Lung (tissue), 11 donors: ENCODE measurements at regions not wholly inside any gene's neighbourhood (a gene's known extent, or its start where the extent isn't known, plus 50 kb on each side); places are given as distances from the start of the nearest gene placed in this dataset.

Experiments
- ATAC-seq: fragments of 200-7000 bp; cut with Tn5 transposase; one replicate; pipeline ENCODE4 v1.9.1; 2020; ENCODE audit warnings: moderate number of reproducible peaks; ENCODE audit not compliant: insufficient read depth, low FRiP score
- DNase-seq, 3 donors: peaks; one replicate each; pipeline ENCODE4 v3.0.0-alpha.2; 2013 to 2017
- H3K27ac ChIP-seq, 2 donors: one replicate each; pipeline ENCODE4 v1.5.1; 2013; ENCODE audit warnings: mild to moderate bottlenecking in 2 of 2, moderate library complexity in 2 of 2, control low read depth in 1 of 2, inconsistent platforms in 1 of 2, low read depth in 1 of 2, low read length in 1 of 2
- H3K27me3 ChIP-seq, 3 donors: one replicate each; pipeline ENCODE4 v1.5.1; 2013; ENCODE audit warnings: low read length in 2 of 3; ENCODE audit not compliant: control insufficient read depth in 3 of 3, insufficient read depth in 3 of 3
- H3K36me3 ChIP-seq, 4 donors: one replicate each; pipeline ENCODE4 v1.5.1; 2013; ENCODE audit warnings: low read length in 4 of 4, mild to moderate bottlenecking in 1 of 4, moderate library complexity in 1 of 4; ENCODE audit not compliant: control insufficient read depth in 4 of 4, insufficient read depth in 4 of 4
- H3K4me1 ChIP-seq, 5 donors: one replicate each; pipeline ENCODE4 v1.5.1; 2013; ENCODE audit warnings: low read length in 5 of 5, mild to moderate bottlenecking in 2 of 5, moderate library complexity in 1 of 5; ENCODE audit not compliant: control insufficient read depth in 5 of 5, insufficient read depth in 5 of 5
- H3K4me3 ChIP-seq: one replicate; pipeline ENCODE4 v1.5.1; 2013; ENCODE audit warnings: mild to moderate bottlenecking, control low read depth, moderate library complexity
- H3K9ac ChIP-seq, 2 donors: one replicate each; pipeline ENCODE4 v1.5.1; 2013; ENCODE audit warnings: low read length in 2 of 2, control low read depth in 1 of 2; ENCODE audit not compliant: insufficient read depth in 1 of 2
- H3K9me3 ChIP-seq, 4 donors: one replicate each; pipeline ENCODE4 v1.5.1; 2013; ENCODE audit warnings: low read length in 3 of 4, mild to moderate bottlenecking in 1 of 4, moderate library complexity in 1 of 4; ENCODE audit not compliant: control insufficient read depth in 4 of 4, insufficient read depth in 3 of 4
- CTCF ChIP-seq: IDR thresholded peaks from 2 replicates; pipeline ENCODE4 v1.5.1; 2012; ENCODE audit warnings: mild to moderate bottlenecking; ENCODE audit errors: control extremely low read depth, extremely low read depth
- WGBS, 2 donors: extraction: QIAGEN DNeasy Blood & Tissue Kit; methylation state at CpG; one replicate each; pipeline ENCODE4 v1.1.7; 2013; 5-methylcytosine and 5-hydroxymethylcytosine counted together
- donor health status: control.
- donor health status: control.
- donor health status: Bipolar disorder and iron deficiency.
- donor health status: healthy.
- donor health status: DM: yes; HTN: yes; CAD: no.

- no peak for TF ChIP-seq CTCF
- Histone ChIP-seq H3K27ac (no peak overlapping the region), H3K4me3 (no peak overlapping the region), H3K27me3 (no peaks in the 10 kb centered on the region), H3K9me3 (no peaks in the 10 kb centered on the region), H3K9ac (no peak overlapping the region), H3K36me3 (no peaks in the 10 kb centered on the region), H3K4me1 (no peaks in the 10 kb centered on the region)
- DNase-seq (no peak), ATAC-seq (no peak)
- WGBS, 2 donors, result 80 to 86% methylated on average over 3 of the region's 3 CpGs
Measured at GRCh38 chr6:122214605-122215318, 184.7 kb upstream of the HSF2 start.

- H3K27ac ChIP-seq, result no peak overlapping the region
- H3K4me3 ChIP-seq, result no peak overlapping the region
- DNase-seq, result no peak
- WGBS, 2 donors, result 83 to 85% methylated on average over 2 of the region's 2 CpGs
- TF ChIP-seq CTCF, result no peak
- H3K9me3 ChIP-seq, result no peaks in the 10 kb centered on the region
- H3K9ac ChIP-seq, result no peak overlapping the region
- no peak for ATAC-seq
- H3K27me3 ChIP-seq, result no peaks in the 10 kb centered on the region
- H3K36me3 ChIP-seq, result no peaks in the 10 kb centered on the region
- no peaks in the 10 kb centered on the region for H3K4me1 ChIP-seq
Measured at GRCh38 chr6:122220254-122220653, 179.2 kb upstream of the HSF2 start.

GRCh38 chr6:122222761-122223160 is 176.7 kb upstream of the HSF2 start:
- H3K4me1 ChIP-seq, result no peaks in the 10 kb centered on the region
- no peak for ATAC-seq
- TF ChIP-seq CTCF, result no peak
- H3K27me3 ChIP-seq, result no peaks in the 10 kb centered on the region
- WGBS, 2 donors, result 23 to 24% methylated on average over 3 of the region's 3 CpGs
- H3K9ac ChIP-seq, result no peak overlapping the region
- peak in 1 of 3 donors; percentile 15 for DNase-seq
- H3K36me3 ChIP-seq, result no peaks in the 10 kb centered on the region
- no peak overlapping the region for H3K27ac ChIP-seq
- H3K9me3 ChIP-seq, result no peaks in the 10 kb centered on the region
- no peak overlapping the region for H3K4me3 ChIP-seq

GRCh38 chr6:122223251-122223650 is 176.2 kb upstream of the HSF2 start:
- H3K4me3 ChIP-seq, result no peak overlapping the region
- WGBS, 2 donors, result 44 to 58% methylated on average over 1 of the region's 1 CpG
- H3K4me1 ChIP-seq, result no peaks in the 10 kb centered on the region
- H3K9me3 ChIP-seq, result no peaks in the 10 kb centered on the region
- no peak for TF ChIP-seq CTCF
- H3K36me3 ChIP-seq, result no peaks in the 10 kb centered on the region
- ATAC-seq (no peak), DNase-seq (no peak)
- no peak overlapping the region for H3K27ac ChIP-seq
- no peak overlapping the region for H3K9ac ChIP-seq
- H3K27me3 ChIP-seq, result no peaks in the 10 kb centered on the region
